ENCODE measurements at regions not wholly inside any gene's neighbourhood (a gene's known extent, or its start where the extent isn't known, plus 50 kb on each side); places are given as distances from the start of the nearest gene placed in this dataset.

DNA sequence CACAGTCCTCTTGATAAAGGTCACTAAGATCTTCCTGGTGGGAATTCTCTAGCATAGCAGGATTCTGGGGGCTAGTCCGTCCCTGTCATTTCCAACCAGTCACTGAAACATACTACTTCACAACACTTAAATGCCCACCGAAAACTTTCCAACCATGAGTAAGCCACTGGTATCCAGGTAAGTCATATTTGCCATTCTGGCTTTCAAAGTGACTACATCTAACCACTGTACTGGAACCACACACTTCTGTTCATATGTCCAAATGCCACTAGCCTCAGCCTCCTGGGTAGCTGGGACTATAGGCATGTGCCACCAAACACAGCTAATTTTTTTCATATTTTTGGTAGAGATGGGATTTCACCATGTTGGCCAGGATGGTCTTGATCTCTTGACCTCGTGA is 64.3 kb upstream of the VANGL1 start:
- TF ChIP-seq, protein P1, sequence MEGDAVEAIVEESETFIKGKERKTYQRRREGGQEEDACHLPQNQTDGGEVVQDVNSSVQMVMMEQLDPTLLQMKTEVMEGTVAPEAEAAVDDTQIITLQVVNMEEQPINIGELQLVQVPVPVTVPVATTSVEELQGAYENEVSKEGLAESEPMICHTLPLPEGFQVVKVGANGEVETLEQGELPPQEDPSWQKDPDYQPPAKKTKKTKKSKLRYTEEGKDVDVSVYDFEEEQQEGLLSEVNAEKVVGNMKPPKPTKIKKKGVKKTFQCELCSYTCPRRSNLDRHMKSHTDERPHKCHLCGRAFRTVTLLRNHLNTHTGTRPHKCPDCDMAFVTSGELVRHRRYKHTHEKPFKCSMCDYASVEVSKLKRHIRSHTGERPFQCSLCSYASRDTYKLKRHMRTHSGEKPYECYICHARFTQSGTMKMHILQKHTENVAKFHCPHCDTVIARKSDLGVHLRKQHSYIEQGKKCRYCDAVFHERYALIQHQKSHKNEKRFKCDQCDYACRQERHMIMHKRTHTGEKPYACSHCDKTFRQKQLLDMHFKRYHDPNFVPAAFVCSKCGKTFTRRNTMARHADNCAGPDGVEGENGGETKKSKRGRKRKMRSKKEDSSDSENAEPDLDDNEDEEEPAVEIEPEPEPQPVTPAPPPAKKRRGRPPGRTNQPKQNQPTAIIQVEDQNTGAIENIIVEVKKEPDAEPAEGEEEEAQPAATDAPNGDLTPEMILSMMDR (conservative IDR thresholded peaks at IDR 0.05; ENCODE audit: low read depth, low read length) = no peak
- no peak for DNase-seq (ENCODE audit: low read depth)
- H3K4me3 ChIP-seq (ENCODE audit: low read depth, low read length) = no peak overlapping the region

DNA sequence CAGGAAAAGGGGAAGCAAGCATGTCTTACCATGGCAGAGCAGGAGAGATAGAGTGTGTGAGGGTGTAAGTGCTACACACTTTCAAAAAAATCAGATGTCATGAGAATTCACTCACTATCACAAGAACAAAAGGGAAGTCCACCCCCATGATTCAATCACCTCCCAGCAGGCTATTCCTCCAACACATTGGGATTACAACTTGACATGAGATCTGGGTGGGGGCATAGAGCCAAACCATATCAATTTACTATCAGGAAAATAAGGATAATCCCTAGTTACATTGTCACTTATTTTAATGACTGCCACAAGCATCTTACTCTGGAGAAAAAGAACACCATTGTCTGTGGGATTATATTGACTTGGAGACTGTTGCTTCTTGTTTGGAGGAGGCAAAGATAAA is 66.1 kb upstream of the VANGL1 start:
- no peak for DNase-seq (ENCODE audit: low read depth)
- H3K4me3 ChIP-seq (ENCODE audit: low read depth, low read length) = no peak overlapping the region
- TF ChIP-seq, protein P1 (conservative IDR thresholded peaks at IDR 0.05; ENCODE audit: low read depth, low read length) = no peak

DNA sequence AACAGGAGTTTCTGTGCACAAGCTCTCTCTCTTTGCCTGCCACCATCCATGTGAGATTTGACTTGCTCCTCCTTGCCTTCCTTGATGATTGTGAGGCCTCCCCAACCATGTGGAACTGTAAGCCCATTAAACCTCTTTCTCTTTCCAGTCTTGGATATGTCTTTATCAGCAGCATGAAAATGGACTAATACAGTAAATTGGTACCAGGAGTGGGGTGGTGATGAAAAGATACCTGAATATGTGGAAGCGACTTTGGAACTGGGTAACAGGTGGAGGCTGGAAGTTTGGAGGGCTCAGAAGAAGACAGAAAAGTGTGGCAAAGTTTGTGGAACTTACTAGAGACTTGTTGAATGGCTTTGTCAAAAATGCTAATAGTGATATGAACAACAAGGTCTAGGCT is 69.1 kb upstream of the VANGL1 start:
- H3K4me3 ChIP-seq (ENCODE audit: low read depth, low read length) = no peak overlapping the region
- DNase-seq (ENCODE audit: low read depth) = no peak
- TF ChIP-seq, protein P1 (conservative IDR thresholded peaks at IDR 0.05; ENCODE audit: low read depth, low read length) = no peak

DNA sequence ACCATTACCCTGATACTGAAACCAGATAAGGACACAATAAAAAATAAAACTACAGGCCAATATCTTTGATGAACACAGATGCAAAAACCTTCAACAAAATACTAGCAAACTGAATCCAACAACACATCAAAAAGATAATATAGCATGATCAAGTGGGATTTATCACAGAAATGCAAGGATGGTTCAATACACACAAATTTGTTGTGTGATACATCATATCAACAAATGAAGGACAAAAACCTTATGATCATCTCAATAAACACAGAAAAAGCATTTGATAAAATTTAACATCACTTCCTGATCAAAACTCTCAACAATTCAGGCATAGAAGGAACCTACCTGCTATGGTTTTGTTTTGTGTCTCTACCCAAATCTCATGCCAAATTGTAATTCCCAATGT is 74.3 kb upstream of the VANGL1 start:
- DNase-seq (ENCODE audit: low read depth) = no peak
- H3K4me3 ChIP-seq (ENCODE audit: low read depth, low read length) = no peak overlapping the region
- TF ChIP-seq, protein P1 (conservative IDR thresholded peaks at IDR 0.05; ENCODE audit: low read depth, low read length) = no peak

DNA sequence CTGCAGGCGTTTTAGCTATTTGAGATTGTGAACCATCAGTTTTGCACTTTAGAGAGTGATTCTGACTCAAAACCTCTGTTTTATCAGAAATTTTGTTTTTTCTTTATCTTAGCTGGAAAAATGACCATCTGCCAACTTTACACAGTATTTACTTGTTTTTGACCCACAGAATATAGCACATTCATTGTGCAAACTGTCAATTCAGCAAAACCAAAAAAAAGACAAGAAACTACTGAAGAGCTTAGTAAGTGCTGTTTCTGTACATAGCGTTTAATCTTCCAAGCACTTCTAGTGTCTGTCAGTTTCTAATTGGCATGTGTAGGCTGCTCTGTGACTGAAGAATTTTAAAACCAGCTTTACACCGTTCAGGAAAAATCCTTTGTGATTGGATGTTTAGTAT is 76.0 kb upstream of the VANGL1 start:
- TF ChIP-seq, protein P1 (conservative IDR thresholded peaks at IDR 0.05; ENCODE audit: low read depth, low read length) = no peak
- DNase-seq (ENCODE audit: low read depth) = no peak
- H3K4me3 ChIP-seq (ENCODE audit: low read depth, low read length) = no peak overlapping the region

DNA sequence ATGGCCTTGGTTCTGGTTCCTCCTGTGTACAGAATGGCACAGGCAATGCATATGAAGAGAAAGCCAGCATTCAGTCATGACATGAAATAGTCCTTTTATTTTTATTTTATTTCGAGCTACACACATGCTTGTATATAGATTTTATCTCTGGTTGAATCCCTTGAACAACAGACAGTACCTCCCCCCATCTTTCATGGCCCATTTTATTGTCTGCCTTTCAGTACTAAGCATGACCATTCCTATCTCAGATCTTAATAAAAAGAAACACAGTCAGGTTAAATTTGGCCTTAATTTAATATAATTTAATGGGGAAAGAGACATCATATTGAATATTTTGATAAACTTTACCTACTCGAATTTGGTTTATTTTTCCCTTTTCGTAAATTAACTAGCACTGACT is 76.4 kb upstream of the VANGL1 start:
- H3K4me3 ChIP-seq (ENCODE audit: low read depth, low read length) = no peak overlapping the region
- TF ChIP-seq, protein P1 (conservative IDR thresholded peaks at IDR 0.05; ENCODE audit: low read depth, low read length) = no peak
- DNase-seq (ENCODE audit: low read depth) = no peak

DNA sequence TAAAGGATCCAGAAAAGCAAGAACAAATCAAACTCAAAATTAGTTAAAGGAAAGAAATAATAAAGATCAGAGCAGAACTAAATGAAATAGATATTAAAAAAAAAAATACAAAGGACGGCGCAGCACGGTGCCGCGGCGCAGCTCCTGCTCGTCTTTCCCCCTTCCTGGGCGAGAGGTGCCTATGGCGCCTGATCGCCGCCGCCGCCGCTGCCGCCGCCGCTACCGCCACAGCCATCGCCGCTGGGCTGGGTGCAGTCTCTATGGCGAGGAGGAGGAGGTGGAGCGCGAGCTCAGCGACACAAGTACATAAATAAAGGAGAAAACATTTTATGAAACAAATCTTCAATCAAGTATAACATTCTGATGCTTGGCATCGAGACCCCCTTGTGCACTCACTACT is 77.6 kb upstream of the VANGL1 start:
- TF ChIP-seq, protein P1 (conservative IDR thresholded peaks at IDR 0.05; ENCODE audit: low read depth, low read length) = no peak
- no peak for DNase-seq (ENCODE audit: low read depth)
- H3K4me3 ChIP-seq (ENCODE audit: low read depth, low read length) = peak overlapping the region; percentile 14
